Astrocyte of the spinal cord (primary cell): ENCODE measurements at regions not wholly inside any gene's neighbourhood (a gene's known extent, or its start where the extent isn't known, plus 50 kb on each side); places are given as distances from the start of the nearest gene placed in this dataset.
"Not testable (repeated sequence)": the region's sequence is repeated elsewhere in the genome, so short reads cannot be mapped to it uniquely, and the experiment has no call there.

Experiments used
- DNase-seq: peaks from one replicate; pipeline ENCODE4 v3.0.0; 2011; ENCODE audit warnings: low read depth, low spot score
- H3K4me3 ChIP-seq: 2 replicates; pipeline ENCODE4 v1.5.1; 2011; ENCODE audit warnings: low read depth, mild to moderate bottlenecking, low read length, moderate library complexity
- CTCF ChIP-seq: IDR thresholded peaks from 2 replicates; pipeline ENCODE4 v1.5.1; 2012; ENCODE audit warnings: low read depth, mild to moderate bottlenecking, low read length, inconsistent platforms
- in situ Hi-C: cut with HindIII; loops from 2 replicates; pipeline ENCODE4 v1.10.0; 2017; ENCODE audit warnings: low sequenced_read_pairs

- DNase-seq: no peak
- no peak overlapping the region for H3K4me3 ChIP-seq
- no peak for TF ChIP-seq CTCF
- in situ Hi-C loops: no loop called here
Observed at GRCh38 chr3:146359841-146360240, 108.9 kb upstream of the PLSCR4 start.

GRCh38 chr3:146354421-146354820 lies 103.5 kb upstream of the PLSCR4 start:
- DNase-seq, H3K4me3 ChIP-seq, in situ Hi-C loops: not testable (repeated sequence)

- DNase-seq: no peak
- in situ Hi-C loops: no loop called here
- no peak overlapping the region for H3K4me3 ChIP-seq
- TF ChIP-seq CTCF: no peak
Observed at GRCh38 chr3:146350852-146351251, 99.9 kb upstream of the PLSCR4 start.

- in situ Hi-C loops: no loop called here
- H3K4me3 ChIP-seq: no peak overlapping the region
- no peak for TF ChIP-seq CTCF
- no peak for DNase-seq
Observed at GRCh38 chr3:146345900-146346299, 95.0 kb upstream of the PLSCR4 start.

- TF ChIP-seq CTCF: no peak
- H3K4me3 ChIP-seq: no peak overlapping the region
- in situ Hi-C loops: no loop called here
- DNase-seq: no peak
Observed at GRCh38 chr3:146343551-146343950, 92.6 kb upstream of the PLSCR4 start.

GRCh38 chr3:146342989-146343388 lies 92.1 kb upstream of the PLSCR4 start:
- H3K4me3 ChIP-seq: no peak overlapping the region
- DNase-seq: peak; percentile 26
- no peak for TF ChIP-seq CTCF
- in situ Hi-C loops: no loop called here

- no peak for TF ChIP-seq CTCF
- no peak overlapping the region for H3K4me3 ChIP-seq
- in situ Hi-C loops: no loop called here
- DNase-seq: no peak
Observed at GRCh38 chr3:146339349-146339748, 88.4 kb upstream of the PLSCR4 start.
